ENCODE measurements at regions not wholly inside any gene's neighbourhood (a gene's known extent, or its start where the extent isn't known, plus 50 kb on each side); places are given as distances from the start of the nearest gene placed in this dataset.

DNA sequence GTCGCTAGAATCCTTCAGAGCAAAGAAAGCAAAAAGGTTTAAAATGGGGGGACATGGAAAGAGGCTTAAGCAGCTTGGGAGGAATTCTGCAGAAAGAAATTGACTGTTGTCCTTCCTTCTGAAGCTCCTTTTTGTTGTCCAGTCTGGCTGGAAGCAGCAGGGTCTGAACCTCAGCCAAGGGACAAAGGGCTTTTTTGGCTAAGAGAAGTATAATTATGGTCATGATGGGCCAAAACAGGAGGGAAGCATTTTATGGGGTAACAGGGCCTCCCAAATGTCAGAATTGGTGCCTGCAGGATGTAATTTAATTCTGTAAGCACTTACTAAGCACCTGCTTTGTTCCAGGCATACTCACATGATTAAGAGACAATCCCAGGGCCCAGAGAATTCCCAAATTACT, 74.2 kb upstream of the CPEB2 start:
- no peak for DNase-seq (ENCODE audit: extremely low spot score in 2 of 2)
- intact Hi-C loops (cut with DNase I): no loop called here
- no peaks in the 10 kb centered on the region for H3K27me3 ChIP-seq
- no peaks in the 10 kb centered on the region for H3K36me3 ChIP-seq
- H3K4me3 ChIP-seq: no peak overlapping the region
- H3K4me1 ChIP-seq: no peaks in the 10 kb centered on the region
- no peak for TF ChIP-seq POLR2A (IDR thresholded peaks at IDR 0.05)
- TF ChIP-seq POLR2AphosphoS5 (IDR thresholded peaks at IDR 0.05; ENCODE audit: insufficient read depth in 1 of 2, low read depth in 1 of 2): no peak
- TF ChIP-seq, protein P1, sequence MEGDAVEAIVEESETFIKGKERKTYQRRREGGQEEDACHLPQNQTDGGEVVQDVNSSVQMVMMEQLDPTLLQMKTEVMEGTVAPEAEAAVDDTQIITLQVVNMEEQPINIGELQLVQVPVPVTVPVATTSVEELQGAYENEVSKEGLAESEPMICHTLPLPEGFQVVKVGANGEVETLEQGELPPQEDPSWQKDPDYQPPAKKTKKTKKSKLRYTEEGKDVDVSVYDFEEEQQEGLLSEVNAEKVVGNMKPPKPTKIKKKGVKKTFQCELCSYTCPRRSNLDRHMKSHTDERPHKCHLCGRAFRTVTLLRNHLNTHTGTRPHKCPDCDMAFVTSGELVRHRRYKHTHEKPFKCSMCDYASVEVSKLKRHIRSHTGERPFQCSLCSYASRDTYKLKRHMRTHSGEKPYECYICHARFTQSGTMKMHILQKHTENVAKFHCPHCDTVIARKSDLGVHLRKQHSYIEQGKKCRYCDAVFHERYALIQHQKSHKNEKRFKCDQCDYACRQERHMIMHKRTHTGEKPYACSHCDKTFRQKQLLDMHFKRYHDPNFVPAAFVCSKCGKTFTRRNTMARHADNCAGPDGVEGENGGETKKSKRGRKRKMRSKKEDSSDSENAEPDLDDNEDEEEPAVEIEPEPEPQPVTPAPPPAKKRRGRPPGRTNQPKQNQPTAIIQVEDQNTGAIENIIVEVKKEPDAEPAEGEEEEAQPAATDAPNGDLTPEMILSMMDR (IDR thresholded peaks at IDR 0.05): no peak
- H3K9me3 ChIP-seq: no peaks in the 10 kb centered on the region
- no peak overlapping the region for H3K27ac ChIP-seq

DNA sequence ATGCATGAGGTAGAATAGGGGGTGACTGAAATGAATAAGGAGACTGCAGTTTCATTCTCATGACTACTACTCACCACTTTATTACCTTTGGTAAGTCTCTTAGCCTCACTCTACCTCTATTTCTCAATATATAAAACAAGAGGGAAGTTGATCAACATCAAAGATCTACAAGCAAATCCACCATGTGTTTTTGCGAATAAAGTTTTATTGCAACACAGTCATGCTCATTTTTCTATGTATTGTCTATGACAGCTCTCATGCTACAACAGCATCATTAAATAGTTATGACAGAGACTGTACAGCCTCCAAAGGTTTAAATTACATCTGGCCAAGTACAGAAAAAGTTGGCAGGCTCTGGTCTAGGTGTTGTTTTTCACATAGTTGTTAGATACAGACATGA, 72.6 kb upstream of the CPEB2 start:
- Histone ChIP-seq H3K27ac (no peak overlapping the region), H3K36me3 (no peaks in the 10 kb centered on the region), H3K27me3 (no peaks in the 10 kb centered on the region), H3K4me1 (no peaks in the 10 kb centered on the region), H3K4me3 (no peak overlapping the region), H3K9me3 (no peaks in the 10 kb centered on the region)
- TF ChIP-seq POLR2AphosphoS5 (IDR thresholded peaks at IDR 0.05; ENCODE audit: insufficient read depth in 1 of 2, low read depth in 1 of 2): no peak
- TF ChIP-seq POLR2A (IDR thresholded peaks at IDR 0.05): no peak
- TF ChIP-seq, protein P1 (IDR thresholded peaks at IDR 0.05): no peak
- DNase-seq (ENCODE audit: extremely low spot score in 2 of 2): no peak
- intact Hi-C loops (cut with DNase I): no loop called here

DNA sequence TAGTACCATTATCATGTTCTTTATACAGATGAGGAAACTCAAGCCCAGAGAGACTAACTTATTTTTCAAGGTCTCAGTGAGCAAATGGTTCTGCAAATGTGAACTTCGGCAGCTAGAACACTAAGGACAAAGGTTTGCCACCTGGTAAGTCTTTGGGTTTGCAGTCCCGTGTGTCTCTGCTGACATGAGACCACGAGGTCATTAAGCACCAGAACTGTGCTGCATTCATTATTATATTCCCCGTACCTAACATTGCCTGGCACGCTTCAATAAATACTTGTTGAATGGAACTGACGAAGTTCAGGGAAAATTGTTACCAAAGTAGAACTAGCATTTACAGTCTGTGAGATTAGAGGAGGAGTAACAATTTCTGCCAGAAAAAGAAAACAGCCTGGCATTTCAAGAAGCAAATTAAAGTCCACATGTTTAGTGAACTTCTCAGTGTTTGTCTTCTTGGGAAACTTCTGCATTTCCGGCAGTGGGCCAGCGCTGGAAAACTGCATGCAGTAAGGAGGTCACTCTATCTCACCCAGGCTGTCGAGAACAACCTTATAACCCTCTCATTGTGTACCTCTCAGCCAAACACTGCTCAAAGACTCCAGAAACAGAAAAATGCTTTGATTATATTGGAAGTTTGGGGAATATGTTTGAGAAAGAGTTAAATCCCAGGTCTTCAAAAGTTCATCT, 67.4 kb upstream of the CPEB2 start:
- DNase-seq (ENCODE audit: extremely low spot score in 2 of 2): no peak
- no peaks in the 10 kb centered on the region for H3K27me3 ChIP-seq
- H3K9me3 ChIP-seq: no peaks in the 10 kb centered on the region
- no peaks in the 10 kb centered on the region for H3K36me3 ChIP-seq
- intact Hi-C loops (cut with DNase I): no loop called here
- TF ChIP-seq, protein P1 (IDR thresholded peaks at IDR 0.05): no peak
- TF ChIP-seq POLR2AphosphoS5 (IDR thresholded peaks at IDR 0.05; ENCODE audit: insufficient read depth in 1 of 2, low read depth in 1 of 2) (no peak), POLR2A (IDR thresholded peaks at IDR 0.05) (no peak)
- H3K4me3 ChIP-seq: no peak overlapping the region
- H3K4me1 ChIP-seq: no peaks in the 10 kb centered on the region
- no peak overlapping the region for H3K27ac ChIP-seq

DNA sequence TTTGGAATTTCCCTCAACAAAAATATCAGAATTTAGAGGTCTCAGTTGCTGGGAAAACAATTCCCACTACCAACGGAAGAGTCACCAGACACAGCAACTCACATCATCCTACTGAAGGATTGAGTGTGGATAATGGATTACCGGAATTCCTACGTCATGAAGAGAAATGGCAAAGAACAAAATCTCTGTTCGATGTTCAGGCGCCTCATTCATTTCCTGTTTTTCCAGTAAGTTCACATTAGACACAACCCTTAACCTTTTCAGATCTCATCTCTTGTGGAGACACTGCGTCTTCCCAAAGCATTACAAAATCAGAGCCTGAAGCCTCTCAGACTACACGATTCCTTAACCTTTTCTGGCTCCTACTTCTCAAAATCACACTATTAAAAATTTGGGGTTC, 58.5 kb upstream of the CPEB2 start:
- TF ChIP-seq POLR2A (IDR thresholded peaks at IDR 0.05) (no peak), POLR2AphosphoS5 (IDR thresholded peaks at IDR 0.05; ENCODE audit: insufficient read depth in 1 of 2, low read depth in 1 of 2) (no peak)
- TF ChIP-seq, protein P1 (IDR thresholded peaks at IDR 0.05): no peak
- Histone ChIP-seq H3K27me3 (no peaks in the 10 kb centered on the region), H3K4me3 (no peak overlapping the region), H3K36me3 (no peaks in the 10 kb centered on the region), H3K9me3 (no peaks in the 10 kb centered on the region), H3K27ac (no peak overlapping the region), H3K4me1 (no peaks in the 10 kb centered on the region)
- intact Hi-C loops (cut with DNase I): no loop called here
- DNase-seq (ENCODE audit: extremely low spot score in 2 of 2): no peak

DNA sequence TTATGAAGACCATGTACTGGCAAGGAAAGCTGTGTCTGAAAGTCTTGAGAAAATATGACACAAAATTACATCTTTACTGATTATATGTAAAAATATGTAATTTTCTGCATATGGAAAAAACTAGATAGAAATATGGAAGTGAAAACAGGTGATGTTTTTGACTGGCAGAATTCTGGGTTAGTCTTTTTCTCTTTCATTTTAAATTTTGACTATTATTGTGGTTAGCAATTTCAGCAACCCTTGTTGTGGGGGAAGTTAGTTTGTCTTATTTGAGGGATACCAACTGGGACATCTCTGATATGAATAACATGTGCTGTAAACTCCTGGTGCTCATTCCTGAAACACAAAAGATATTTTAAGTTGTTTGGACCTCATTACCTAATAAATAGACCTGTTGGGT, 49.9 kb upstream of the CPEB2 start:
- H3K4me3 ChIP-seq: no peak overlapping the region
- TF ChIP-seq, protein P1 (IDR thresholded peaks at IDR 0.05): no peak
- TF ChIP-seq POLR2A (IDR thresholded peaks at IDR 0.05) (no peak), POLR2AphosphoS5 (IDR thresholded peaks at IDR 0.05; ENCODE audit: insufficient read depth in 1 of 2, low read depth in 1 of 2) (no peak)
- intact Hi-C loops (cut with DNase I): no loop called here

More for the DNA sequence above, 49.9 kb upstream of the CPEB2 start:
- H3K4me1 ChIP-seq: no peaks in the 10 kb centered on the region
- no peak overlapping the region for H3K27ac ChIP-seq
- H3K27me3 ChIP-seq: no peaks in the 10 kb centered on the region
- DNase-seq (ENCODE audit: extremely low spot score in 2 of 2): no peak
- no peaks in the 10 kb centered on the region for H3K9me3 ChIP-seq
- H3K36me3 ChIP-seq: no peaks in the 10 kb centered on the region

All from vagina (tissue), 2 donors.